Esophagus squamous epithelium (tissue), 4 donors: ENCODE measurements at regions not wholly inside any gene's neighbourhood (a gene's known extent, or its start where the extent isn't known, plus 50 kb on each side); places are given as distances from the start of the nearest gene placed in this dataset.

ENCODE experiments used
- CTCF ChIP-seq, 6 experiments: fragments of 450-650 bp in 4 of 6; fragments of 200-600 bp in 2 of 6; sonication (generic) in 2 of 6; IDR thresholded peaks; one replicate each; pipeline ENCODE4 v1.5.1; 2016 to 2019; ENCODE audit warnings: antibody characterized with exemption in 6 of 6, mild to moderate bottlenecking in 4 of 6, moderate library complexity in 4 of 6
- POLR2A ChIP-seq, 4 donors: fragments of 450-650 bp; IDR thresholded peaks; one replicate each; pipeline ENCODE4 v1.6.1; 2017; ENCODE audit warnings: antibody characterized with exemption in 4 of 4, mild to moderate bottlenecking in 4 of 4, moderate library complexity in 3 of 4

- TF ChIP-seq CTCF (IDR thresholded peaks at IDR 0.05) (no peak), POLR2A (IDR thresholded peaks at IDR 0.05) (no peak)
Measured at GRCh38 chr6:85113934-85114580, 335.8 kb upstream of the NT5E start.
